ENCODE measurements at regions not wholly inside any gene's neighbourhood (a gene's known extent, or its start where the extent isn't known, plus 50 kb on each side); places are given as distances from the start of the nearest gene placed in this dataset.

DNA sequence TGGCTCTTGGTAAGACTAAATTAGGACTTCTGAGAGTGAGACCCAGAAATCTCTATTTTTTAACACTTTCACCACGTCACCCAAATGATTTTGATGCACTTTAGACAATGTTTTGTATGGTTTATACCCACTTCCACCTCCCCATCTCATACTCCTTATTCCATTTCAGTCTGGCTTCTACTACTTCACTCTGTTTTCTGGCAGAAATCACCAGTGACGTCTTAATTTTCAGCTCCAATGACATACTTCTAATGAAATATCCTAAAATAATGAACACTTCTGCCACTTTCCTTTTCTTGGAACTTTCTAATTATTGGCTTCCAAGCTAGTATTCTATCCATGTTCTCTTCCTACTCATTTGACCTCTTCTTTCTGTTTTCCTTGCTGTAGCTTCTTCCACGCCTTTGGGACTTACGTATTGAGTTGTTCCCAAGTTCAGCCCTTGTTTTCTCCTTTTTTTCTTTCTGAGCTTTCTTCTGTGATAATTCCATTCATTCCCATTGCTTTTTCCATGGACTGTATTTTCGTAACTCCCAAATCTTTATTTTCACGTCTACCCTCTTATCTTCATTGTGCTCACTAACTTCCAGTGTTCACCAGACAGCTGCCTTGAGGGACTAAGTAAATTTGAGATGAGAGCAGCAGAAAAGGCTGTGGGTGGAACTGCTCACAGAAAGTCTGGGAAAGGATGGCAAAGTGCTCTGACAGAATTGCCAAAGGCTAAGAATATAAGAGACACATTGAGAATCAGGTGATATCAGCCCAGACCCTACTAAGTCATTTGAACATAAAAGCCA, 115.8 kb downstream of the CAPZA3 start:
- TF ChIP-seq, protein P1, sequence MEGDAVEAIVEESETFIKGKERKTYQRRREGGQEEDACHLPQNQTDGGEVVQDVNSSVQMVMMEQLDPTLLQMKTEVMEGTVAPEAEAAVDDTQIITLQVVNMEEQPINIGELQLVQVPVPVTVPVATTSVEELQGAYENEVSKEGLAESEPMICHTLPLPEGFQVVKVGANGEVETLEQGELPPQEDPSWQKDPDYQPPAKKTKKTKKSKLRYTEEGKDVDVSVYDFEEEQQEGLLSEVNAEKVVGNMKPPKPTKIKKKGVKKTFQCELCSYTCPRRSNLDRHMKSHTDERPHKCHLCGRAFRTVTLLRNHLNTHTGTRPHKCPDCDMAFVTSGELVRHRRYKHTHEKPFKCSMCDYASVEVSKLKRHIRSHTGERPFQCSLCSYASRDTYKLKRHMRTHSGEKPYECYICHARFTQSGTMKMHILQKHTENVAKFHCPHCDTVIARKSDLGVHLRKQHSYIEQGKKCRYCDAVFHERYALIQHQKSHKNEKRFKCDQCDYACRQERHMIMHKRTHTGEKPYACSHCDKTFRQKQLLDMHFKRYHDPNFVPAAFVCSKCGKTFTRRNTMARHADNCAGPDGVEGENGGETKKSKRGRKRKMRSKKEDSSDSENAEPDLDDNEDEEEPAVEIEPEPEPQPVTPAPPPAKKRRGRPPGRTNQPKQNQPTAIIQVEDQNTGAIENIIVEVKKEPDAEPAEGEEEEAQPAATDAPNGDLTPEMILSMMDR (IDR thresholded peaks at IDR 0.05; ENCODE audit: extremely low read depth in 1 of 2, insufficient read depth in 1 of 2, low read depth in 1 of 2, low read length in 2 of 2) = no peak
- TF ChIP-seq JUN (IDR thresholded peaks at IDR 0.05; ENCODE audit: borderline replicate concordance, insufficient read depth, insufficient read length, low read depth) = no peak
- TF ChIP-seq POLR2A (IDR thresholded peaks at IDR 0.05; ENCODE audit: low read depth, low read length) = no peak
- no peak for TF ChIP-seq EZH2 (IDR thresholded peaks at IDR 0.05; ENCODE audit: borderline replicate concordance, low read depth, low read length, severe bottlenecking)
- TF ChIP-seq, protein P2, sequence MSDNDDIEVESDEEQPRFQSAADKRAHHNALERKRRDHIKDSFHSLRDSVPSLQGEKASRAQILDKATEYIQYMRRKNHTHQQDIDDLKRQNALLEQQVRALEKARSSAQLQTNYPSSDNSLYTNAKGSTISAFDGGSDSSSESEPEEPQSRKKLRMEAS (IDR thresholded peaks at IDR 0.05; ENCODE audit: insufficient read depth, insufficient read length) = no peak
